GM23338 (cell line): ENCODE measurements at regions not wholly inside any gene's neighbourhood (a gene's known extent, or its start where the extent isn't known, plus 50 kb on each side); places are given as distances from the start of the nearest gene placed in this dataset.

Source experiments
- ATAC-seq: fragments of 200-7000 bp; cut with Tn5 transposase; 3 replicates; pipeline ENCODE4 v1.9.1; 2020
- DNase-seq: peaks from one replicate; pipeline ENCODE4 v3.0.0-alpha.2; 2015; ENCODE audit warnings: low spot score
- H2AFZ ChIP-seq: fragments of 200-600 bp; sonication (generic); 2 replicates; pipeline ENCODE4 v1.8.0; 2016; ENCODE audit warnings: antibody characterized with exemption, mild to moderate bottlenecking, moderate library complexity
- H3F3A ChIP-seq: fragments of 200-600 bp; sonication (generic); replicated peaks from 2 replicates; pipeline ENCODE4 v1.8.0; 2017; ENCODE audit warnings: antibody characterized with exemption, mixed run types, low read depth
- H3K27ac ChIP-seq: fragments of 200-600 bp; sonication (generic); 2 replicates; pipeline ENCODE4 v1.6.1; 2016; ENCODE audit warnings: low read depth
- H3K27me3 ChIP-seq: fragments of 200-600 bp; sonication (generic); 2 replicates; pipeline ENCODE4 v1.8.0; 2016; ENCODE audit warnings: mild to moderate bottlenecking, mixed run types, moderate library complexity; ENCODE audit not compliant: insufficient read depth
- H3K36me3 ChIP-seq: fragments of 200-600 bp; sonication (generic); 2 replicates; pipeline ENCODE4 v1.8.0; 2016; ENCODE audit warnings: mild to moderate bottlenecking; ENCODE audit not compliant: insufficient read depth
- H3K4me1 ChIP-seq: fragments of 200-600 bp; sonication (generic); 2 replicates; pipeline ENCODE4 v1.8.0; 2016; ENCODE audit warnings: mild to moderate bottlenecking, moderate library complexity; ENCODE audit not compliant: insufficient read depth
- H3K4me2 ChIP-seq: fragments of 200-600 bp; sonication (generic); 2 replicates; pipeline ENCODE4 v1.7.1; 2017; ENCODE audit warnings: mixed run types
- H3K4me3 ChIP-seq: fragments of 200-600 bp; sonication (generic); 2 replicates; pipeline ENCODE4 v1.6.1; 2016; ENCODE audit warnings: mixed run types
- H3K79me2 ChIP-seq: fragments of 200-600 bp; sonication (generic); replicated peaks from 2 replicates; pipeline ENCODE4 v1.8.0; 2017; ENCODE audit warnings: mild to moderate bottlenecking; ENCODE audit not compliant: insufficient read depth
- H3K9me2 ChIP-seq: fragments of 200-600 bp; sonication (generic); 2 replicates; pipeline ENCODE4 v1.8.0; 2017; ENCODE audit not compliant: insufficient read depth
- H4K20me1 ChIP-seq: fragments of 200-600 bp; sonication (generic); replicated peaks from 2 replicates; pipeline ENCODE4 v1.8.0; 2017; ENCODE audit warnings: mild to moderate bottlenecking; ENCODE audit not compliant: insufficient read depth
- H3K27ac Mint-ChIP-seq: 2 replicates; pipeline ENCODE4 v1.8.0; 2020; ENCODE audit warnings: inconsistent platforms, mild to moderate bottlenecking, moderate library complexity, mixed read lengths
- H3K27me3 Mint-ChIP-seq: 3 replicates; pipeline ENCODE4 v1.8.0; 2022; ENCODE audit warnings: low read depth, mild to moderate bottlenecking, moderate library complexity, mixed read lengths, inconsistent platforms; ENCODE audit not compliant: insufficient read depth, poor library complexity
- H3K36me3 Mint-ChIP-seq: 3 replicates; pipeline ENCODE4 v1.8.0; 2021; ENCODE audit warnings: low read depth, mild to moderate bottlenecking, inconsistent platforms, moderate library complexity, mixed read lengths
- H3K4me1 Mint-ChIP-seq: 3 replicates; pipeline ENCODE4 v1.8.0; 2020; ENCODE audit warnings: mild to moderate bottlenecking, inconsistent platforms, mixed read lengths
- H3K4me3 Mint-ChIP-seq: 3 replicates; pipeline ENCODE4 v1.8.0; 2021; ENCODE audit warnings: moderate library complexity, mild to moderate bottlenecking, inconsistent platforms, mixed read lengths
- H3K9me3 Mint-ChIP-seq: 3 replicates; pipeline ENCODE4 v1.8.0; 2020; ENCODE audit warnings: moderate library complexity, mild to moderate bottlenecking, inconsistent platforms, mixed read lengths
- CREB1 ChIP-seq: fragments of 250-450 bp; sonication (Bioruptor Pico); IDR thresholded peaks from 2 replicates; pipeline ENCODE4 v1.5.0; 2020; ENCODE audit warnings: low read depth, mild to moderate bottlenecking, moderate library complexity
- EZH2 ChIP-seq: fragments of 200-600 bp; sonication (generic); IDR thresholded peaks from one replicate; pipeline ENCODE4 v1.8.0; 2017; ENCODE audit warnings: antibody characterized with exemption, mild to moderate bottlenecking, low read depth; ENCODE audit not compliant: unreplicated experiment
- EZH2phosphoT487 ChIP-seq: fragments of 200-600 bp; sonication (generic); IDR thresholded peaks from one replicate; pipeline ENCODE4 v1.8.1; 2018; ENCODE audit warnings: antibody characterized with exemption; ENCODE audit not compliant: unreplicated experiment
- NANOG ChIP-seq: IDR thresholded peaks from 2 replicates; pipeline ENCODE4 v1.6.1; 2016; ENCODE audit warnings: antibody characterized with exemption, borderline replicate concordance
- POLR2AphosphoS5 ChIP-seq: IDR thresholded peaks from 2 replicates; pipeline ENCODE4 v1.6.1; 2016; ENCODE audit warnings: antibody characterized with exemption, low read depth
- REST ChIP-seq: IDR thresholded peaks from one replicate; pipeline ENCODE4 v1.6.1; 2018; ENCODE audit warnings: antibody characterized with exemption; ENCODE audit not compliant: unreplicated experiment
- STAT1 ChIP-seq: IDR thresholded peaks from one replicate; pipeline ENCODE4 v1.6.1; 2016; ENCODE audit warnings: antibody characterized with exemption; ENCODE audit not compliant: unreplicated experiment
- TF ChIP-seq, protein P1 (sequence below): fragments of 250-450 bp; sonication (Bioruptor Pico); IDR thresholded peaks from 2 replicates; pipeline ENCODE4 v1.5.0; 2020; ENCODE audit warnings: mild to moderate bottlenecking, moderate library complexity
- TF ChIP-seq, protein P2 (sequence below): IDR thresholded peaks from 2 replicates; pipeline ENCODE4 v1.6.1; 2016; ENCODE audit warnings: antibody characterized with exemption

GRCh38 chr1:195053478-195053877 is 1554.8 kb downstream of the KCNT2 start (continued):
- TF ChIP-seq, protein P1, sequence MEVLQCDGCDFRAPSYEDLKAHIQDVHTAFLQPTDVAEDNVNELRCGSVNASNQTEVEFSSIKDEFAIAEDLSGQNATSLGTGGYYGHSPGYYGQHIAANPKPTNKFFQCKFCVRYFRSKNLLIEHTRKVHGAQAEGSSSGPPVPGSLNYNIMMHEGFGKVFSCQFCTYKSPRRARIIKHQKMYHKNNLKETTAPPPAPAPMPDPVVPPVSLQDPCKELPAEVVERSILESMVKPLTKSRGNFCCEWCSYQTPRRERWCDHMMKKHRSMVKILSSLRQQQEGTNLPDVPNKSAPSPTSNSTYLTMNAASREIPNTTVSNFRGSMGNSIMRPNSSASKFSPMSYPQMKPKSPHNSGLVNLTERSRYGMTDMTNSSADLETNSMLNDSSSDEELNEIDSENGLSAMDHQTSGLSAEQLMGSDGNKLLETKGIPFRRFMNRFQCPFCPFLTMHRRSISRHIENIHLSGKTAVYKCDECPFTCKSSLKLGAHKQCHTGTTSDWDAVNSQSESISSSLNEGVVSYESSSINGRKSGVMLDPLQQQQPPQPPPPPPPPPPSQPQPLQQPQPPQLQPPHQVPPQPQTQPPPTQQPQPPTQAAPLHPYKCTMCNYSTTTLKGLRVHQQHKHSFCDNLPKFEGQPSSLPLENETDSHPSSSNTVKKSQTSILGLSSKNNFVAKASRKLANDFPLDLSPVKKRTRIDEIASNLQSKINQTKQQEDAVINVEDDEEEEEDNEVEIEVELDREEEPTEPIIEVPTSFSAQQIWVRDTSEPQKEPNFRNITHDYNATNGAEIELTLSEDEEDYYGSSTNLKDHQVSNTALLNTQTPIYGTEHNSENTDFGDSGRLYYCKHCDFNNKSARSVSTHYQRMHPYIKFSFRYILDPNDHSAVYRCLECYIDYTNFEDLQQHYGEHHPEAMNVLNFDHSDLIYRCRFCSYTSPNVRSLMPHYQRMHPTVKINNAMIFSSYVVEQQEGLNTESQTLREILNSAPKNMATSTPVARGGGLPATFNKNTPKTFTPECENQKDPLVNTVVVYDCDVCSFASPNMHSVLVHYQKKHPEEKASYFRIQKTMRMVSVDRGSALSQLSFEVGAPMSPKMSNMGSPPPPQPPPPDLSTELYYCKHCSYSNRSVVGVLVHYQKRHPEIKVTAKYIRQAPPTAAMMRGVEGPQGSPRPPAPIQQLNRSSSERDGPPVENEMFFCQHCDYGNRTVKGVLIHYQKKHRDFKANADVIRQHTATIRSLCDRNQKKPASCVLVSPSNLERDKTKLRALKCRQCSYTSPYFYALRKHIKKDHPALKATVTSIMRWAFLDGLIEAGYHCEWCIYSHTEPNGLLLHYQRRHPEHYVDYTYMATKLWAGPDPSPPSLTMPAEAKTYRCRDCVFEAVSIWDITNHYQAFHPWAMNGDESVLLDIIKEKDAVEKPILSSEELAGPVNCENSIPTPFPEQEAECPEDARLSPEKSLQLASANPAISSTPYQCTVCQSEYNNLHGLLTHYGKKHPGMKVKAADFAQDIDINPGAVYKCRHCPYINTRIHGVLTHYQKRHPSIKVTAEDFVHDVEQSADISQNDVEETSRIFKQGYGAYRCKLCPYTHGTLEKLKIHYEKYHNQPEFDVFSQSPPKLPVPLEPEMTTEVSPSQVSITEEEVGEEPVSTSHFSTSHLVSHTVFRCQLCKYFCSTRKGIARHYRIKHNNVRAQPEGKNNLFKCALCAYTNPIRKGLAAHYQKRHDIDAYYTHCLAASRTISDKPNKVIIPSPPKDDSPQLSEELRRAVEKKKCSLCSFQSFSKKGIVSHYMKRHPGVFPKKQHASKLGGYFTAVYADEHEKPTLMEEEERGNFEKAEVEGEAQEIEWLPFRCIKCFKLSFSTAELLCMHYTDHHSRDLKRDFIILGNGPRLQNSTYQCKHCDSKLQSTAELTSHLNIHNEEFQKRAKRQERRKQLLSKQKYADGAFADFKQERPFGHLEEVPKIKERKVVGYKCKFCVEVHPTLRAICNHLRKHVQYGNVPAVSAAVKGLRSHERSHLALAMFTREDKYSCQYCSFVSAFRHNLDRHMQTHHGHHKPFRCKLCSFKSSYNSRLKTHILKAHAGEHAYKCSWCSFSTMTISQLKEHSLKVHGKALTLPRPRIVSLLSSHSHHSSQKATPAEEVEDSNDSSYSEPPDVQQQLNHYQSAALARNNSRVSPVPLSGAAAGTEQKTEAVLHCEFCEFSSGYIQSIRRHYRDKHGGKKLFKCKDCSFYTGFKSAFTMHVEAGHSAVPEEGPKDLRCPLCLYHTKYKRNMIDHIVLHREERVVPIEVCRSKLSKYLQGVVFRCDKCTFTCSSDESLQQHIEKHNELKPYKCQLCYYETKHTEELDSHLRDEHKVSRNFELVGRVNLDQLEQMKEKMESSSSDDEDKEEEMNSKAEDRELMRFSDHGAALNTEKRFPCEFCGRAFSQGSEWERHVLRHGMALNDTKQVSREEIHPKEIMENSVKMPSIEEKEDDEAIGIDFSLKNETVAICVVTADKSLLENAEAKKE, result no peak
- TF ChIP-seq CREB1, result no peak
- TF ChIP-seq NANOG, result no peak
- no peak for TF ChIP-seq REST
- no peak for TF ChIP-seq EZH2phosphoT487

DNA sequence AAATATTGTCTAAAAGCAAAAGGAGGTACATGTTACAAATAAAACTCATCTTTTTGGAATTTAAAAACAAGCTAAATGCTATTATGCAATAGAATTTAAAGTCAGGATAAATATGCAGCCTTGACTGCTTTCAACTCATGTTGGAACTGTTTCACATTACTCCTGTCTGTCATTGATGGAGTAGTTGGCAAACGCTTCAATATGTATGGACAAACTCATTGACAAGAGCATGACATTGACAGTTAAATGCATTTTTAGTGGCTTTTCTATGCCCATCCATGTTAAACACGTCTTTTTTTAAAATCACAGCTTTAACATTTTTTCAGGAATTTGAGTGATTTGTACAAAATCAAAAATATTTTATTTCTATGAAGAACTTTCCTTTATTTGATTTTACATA is 1560.5 kb downstream of the KCNT2 start:
- H3K27ac ChIP-seq, result no peak overlapping the region
- no peak overlapping the region for H3K27ac Mint-ChIP-seq
- no peak for TF ChIP-seq POLR2AphosphoS5
- no peak for TF ChIP-seq EZH2phosphoT487
- no peak for TF ChIP-seq STAT1
- no peak for TF ChIP-seq CREB1
- no peak for TF ChIP-seq EZH2
- TF ChIP-seq, protein P2, sequence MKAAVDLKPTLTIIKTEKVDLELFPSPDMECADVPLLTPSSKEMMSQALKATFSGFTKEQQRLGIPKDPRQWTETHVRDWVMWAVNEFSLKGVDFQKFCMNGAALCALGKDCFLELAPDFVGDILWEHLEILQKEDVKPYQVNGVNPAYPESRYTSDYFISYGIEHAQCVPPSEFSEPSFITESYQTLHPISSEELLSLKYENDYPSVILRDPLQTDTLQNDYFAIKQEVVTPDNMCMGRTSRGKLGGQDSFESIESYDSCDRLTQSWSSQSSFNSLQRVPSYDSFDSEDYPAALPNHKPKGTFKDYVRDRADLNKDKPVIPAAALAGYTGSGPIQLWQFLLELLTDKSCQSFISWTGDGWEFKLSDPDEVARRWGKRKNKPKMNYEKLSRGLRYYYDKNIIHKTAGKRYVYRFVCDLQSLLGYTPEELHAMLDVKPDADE, result no peak
- no peak for TF ChIP-seq REST

More for the DNA sequence above, 1560.5 kb downstream of the KCNT2 start:
- no peaks in the 10 kb centered on the region for H3K4me1 Mint-ChIP-seq
- H3K27me3 Mint-ChIP-seq, result no peaks in the 10 kb centered on the region
- DNase-seq (no peak), ATAC-seq (no peak)
- Histone ChIP-seq H2AFZ (no peak overlapping the region), H3K79me2 (no peaks in the 10 kb centered on the region), H3K36me3 (no peaks in the 10 kb centered on the region), H3F3A (no peaks in the 10 kb centered on the region), H3K4me1 (no peaks in the 10 kb centered on the region), H3K27me3 (no peaks in the 10 kb centered on the region), H3K4me3 (no peak overlapping the region), H4K20me1 (no peaks in the 10 kb centered on the region), H3K9me2 (peaks cover 5% of the 10 kb centered on the region; the same call in 1 of the 2 replicates), H3K4me2 (no peak overlapping the region)
- H3K9me3 Mint-ChIP-seq, result no peaks in the 10 kb centered on the region
- H3K36me3 Mint-ChIP-seq, result no peaks in the 10 kb centered on the region
- H3K4me3 Mint-ChIP-seq, result no peak overlapping the region
